ENCODE measurements at regions not wholly inside any gene's neighbourhood (a gene's known extent, or its start where the extent isn't known, plus 50 kb on each side); places are given as distances from the start of the nearest gene placed in this dataset.

- no peak for DNase-seq
- H3K27me3 ChIP-seq (ENCODE audit: control insufficient read depth, insufficient read depth, low read length): no peaks in the 10 kb centered on the region
- H3K4me3 ChIP-seq (ENCODE audit: insufficient read depth, low read depth, low read length): no peak overlapping the region
- H3K36me3 ChIP-seq (replicated peaks; ENCODE audit: control insufficient read depth, insufficient read depth, low read length): no peaks in the 10 kb centered on the region
Observed at GRCh38 chr11:92384358-92384757, 159.7 kb downstream of the FAT3 start.

- Histone ChIP-seq H3K4me3 (ENCODE audit: insufficient read depth, low read depth, low read length) (no peak overlapping the region), H3K36me3 (replicated peaks; ENCODE audit: control insufficient read depth, insufficient read depth, low read length) (no peaks in the 10 kb centered on the region), H3K27me3 (ENCODE audit: control insufficient read depth, insufficient read depth, low read length) (no peaks in the 10 kb centered on the region)
- no peak for DNase-seq
Observed at GRCh38 chr11:92384802-92385201, 160.2 kb downstream of the FAT3 start.

GRCh38 chr11:92386577-92386976, 162.0 kb downstream of the FAT3 start:
- Histone ChIP-seq H3K36me3 (replicated peaks; ENCODE audit: control insufficient read depth, insufficient read depth, low read length) (no peaks in the 10 kb centered on the region), H3K27me3 (ENCODE audit: control insufficient read depth, insufficient read depth, low read length) (no peaks in the 10 kb centered on the region), H3K4me3 (ENCODE audit: insufficient read depth, low read depth, low read length) (no peak overlapping the region)
- no peak for DNase-seq

GRCh38 chr11:92387859-92388258, 163.2 kb downstream of the FAT3 start:
- Histone ChIP-seq H3K4me3 (ENCODE audit: insufficient read depth, low read depth, low read length) (no peak overlapping the region), H3K36me3 (replicated peaks; ENCODE audit: control insufficient read depth, insufficient read depth, low read length) (no peaks in the 10 kb centered on the region), H3K27me3 (ENCODE audit: control insufficient read depth, insufficient read depth, low read length) (no peaks in the 10 kb centered on the region)
- no peak for DNase-seq

GRCh38 chr11:92388380-92388779, 163.8 kb downstream of the FAT3 start:
- no peaks in the 10 kb centered on the region for H3K27me3 ChIP-seq (ENCODE audit: control insufficient read depth, insufficient read depth, low read length)
- DNase-seq: no peak
- H3K4me3 ChIP-seq (ENCODE audit: insufficient read depth, low read depth, low read length): no peak overlapping the region
- H3K36me3 ChIP-seq (replicated peaks; ENCODE audit: control insufficient read depth, insufficient read depth, low read length): no peaks in the 10 kb centered on the region

GRCh38 chr11:92390783-92391182, 166.2 kb downstream of the FAT3 start:
- Histone ChIP-seq H3K27me3 (ENCODE audit: control insufficient read depth, insufficient read depth, low read length) (no peaks in the 10 kb centered on the region), H3K4me3 (ENCODE audit: insufficient read depth, low read depth, low read length) (no peak overlapping the region), H3K36me3 (replicated peaks; ENCODE audit: control insufficient read depth, insufficient read depth, low read length) (no peaks in the 10 kb centered on the region)
- no peak for DNase-seq

- no peak for DNase-seq
- Histone ChIP-seq H3K27me3 (ENCODE audit: control insufficient read depth, insufficient read depth, low read length) (no peaks in the 10 kb centered on the region), H3K4me3 (ENCODE audit: insufficient read depth, low read depth, low read length) (no peak overlapping the region), H3K36me3 (replicated peaks; ENCODE audit: control insufficient read depth, insufficient read depth, low read length) (no peaks in the 10 kb centered on the region)
Observed at GRCh38 chr11:92391364-92391763, 166.7 kb downstream of the FAT3 start.

GRCh38 chr11:92391808-92392207, 167.2 kb downstream of the FAT3 start:
- Histone ChIP-seq H3K4me3 (ENCODE audit: insufficient read depth, low read depth, low read length) (no peak overlapping the region), H3K36me3 (replicated peaks; ENCODE audit: control insufficient read depth, insufficient read depth, low read length) (no peaks in the 10 kb centered on the region), H3K27me3 (ENCODE audit: control insufficient read depth, insufficient read depth, low read length) (no peaks in the 10 kb centered on the region)
- DNase-seq: no peak

GRCh38 chr11:92393218-92393617, 168.6 kb downstream of the FAT3 start:
- Histone ChIP-seq H3K27me3 (ENCODE audit: control insufficient read depth, insufficient read depth, low read length) (no peaks in the 10 kb centered on the region), H3K36me3 (replicated peaks; ENCODE audit: control insufficient read depth, insufficient read depth, low read length) (no peaks in the 10 kb centered on the region), H3K4me3 (ENCODE audit: insufficient read depth, low read depth, low read length) (no peak overlapping the region)
- DNase-seq: no peak

GRCh38 chr11:92396133-92396532, 171.5 kb downstream of the FAT3 start:
- Histone ChIP-seq H3K27me3 (ENCODE audit: control insufficient read depth, insufficient read depth, low read length) (no peaks in the 10 kb centered on the region), H3K36me3 (replicated peaks; ENCODE audit: control insufficient read depth, insufficient read depth, low read length) (no peaks in the 10 kb centered on the region), H3K4me3 (ENCODE audit: insufficient read depth, low read depth, low read length) (no peak overlapping the region)
- no peak for DNase-seq

- DNase-seq: no peak
- Histone ChIP-seq H3K27me3 (ENCODE audit: control insufficient read depth, insufficient read depth, low read length) (no peaks in the 10 kb centered on the region), H3K4me3 (ENCODE audit: insufficient read depth, low read depth, low read length) (no peak overlapping the region), H3K36me3 (replicated peaks; ENCODE audit: control insufficient read depth, insufficient read depth, low read length) (no peaks in the 10 kb centered on the region)
Observed at GRCh38 chr11:92397221-92397755, 172.7 kb downstream of the FAT3 start.

GRCh38 chr11:92399705-92400104, 175.1 kb downstream of the FAT3 start:
- Histone ChIP-seq H3K4me3 (ENCODE audit: insufficient read depth, low read depth, low read length) (no peak overlapping the region), H3K36me3 (replicated peaks; ENCODE audit: control insufficient read depth, insufficient read depth, low read length) (no peaks in the 10 kb centered on the region)
- no peak for DNase-seq

GRCh38 chr11:92401520-92401919, 176.9 kb downstream of the FAT3 start:
- Histone ChIP-seq H3K27me3 (ENCODE audit: control insufficient read depth, insufficient read depth, low read length) (no peaks in the 10 kb centered on the region), H3K36me3 (replicated peaks; ENCODE audit: control insufficient read depth, insufficient read depth, low read length) (no peaks in the 10 kb centered on the region), H3K4me3 (ENCODE audit: insufficient read depth, low read depth, low read length) (no peak overlapping the region)
- no peak for DNase-seq

More at GRCh38 chr11:92399705-92400104, 175.1 kb downstream of the FAT3 start:
- H3K27me3 ChIP-seq (ENCODE audit: control insufficient read depth, insufficient read depth, low read length): no peaks in the 10 kb centered on the region

- H3K27me3 ChIP-seq (ENCODE audit: control insufficient read depth, insufficient read depth, low read length): no peaks in the 10 kb centered on the region
- DNase-seq: no peak
- H3K4me3 ChIP-seq (ENCODE audit: insufficient read depth, low read depth, low read length): no peak overlapping the region
- no peaks in the 10 kb centered on the region for H3K36me3 ChIP-seq (replicated peaks; ENCODE audit: control insufficient read depth, insufficient read depth, low read length)
Observed at GRCh38 chr11:92406472-92406871, 181.9 kb downstream of the FAT3 start.

- Histone ChIP-seq H3K27me3 (ENCODE audit: control insufficient read depth, insufficient read depth, low read length) (no peaks in the 10 kb centered on the region), H3K4me3 (ENCODE audit: insufficient read depth, low read depth, low read length) (no peak overlapping the region), H3K36me3 (replicated peaks; ENCODE audit: control insufficient read depth, insufficient read depth, low read length) (no peaks in the 10 kb centered on the region)
- DNase-seq: no peak
Observed at GRCh38 chr11:92409355-92409754, 184.7 kb downstream of the FAT3 start.

GRCh38 chr11:92409956-92410355, 185.3 kb downstream of the FAT3 start:
- no peak for DNase-seq
- Histone ChIP-seq H3K36me3 (replicated peaks; ENCODE audit: control insufficient read depth, insufficient read depth, low read length) (no peaks in the 10 kb centered on the region), H3K4me3 (ENCODE audit: insufficient read depth, low read depth, low read length) (no peak overlapping the region)

More at GRCh38 chr11:92409956-92410355, 185.3 kb downstream of the FAT3 start:
- no peaks in the 10 kb centered on the region for H3K27me3 ChIP-seq (ENCODE audit: control insufficient read depth, insufficient read depth, low read length)

All from H7 (cell line).